ACHN (cell line): ENCODE measurements at regions not wholly inside any gene's neighbourhood (a gene's known extent, or its start where the extent isn't known, plus 50 kb on each side); places are given as distances from the start of the nearest gene placed in this dataset.
A peak's percentile ranks its signal among the peaks of the same experiment; 100 is the strongest.
"Not testable (repeated sequence)": the region's sequence is repeated elsewhere in the genome, so short reads cannot be mapped to it uniquely, and the experiment has no call there.

Experiments used
- DNase-seq: peaks from one replicate; pipeline ENCODE4 v3.0.0-alpha.2; 2015
- in situ Hi-C: cut with HindIII; loops from 2 replicates; pipeline ENCODE4 v1.10.0; 2017; ENCODE audit warnings: low sequenced_read_pairs, low pct_ligation_motif_present, low pct_unique_long_range_greater_than_20kb

DNA sequence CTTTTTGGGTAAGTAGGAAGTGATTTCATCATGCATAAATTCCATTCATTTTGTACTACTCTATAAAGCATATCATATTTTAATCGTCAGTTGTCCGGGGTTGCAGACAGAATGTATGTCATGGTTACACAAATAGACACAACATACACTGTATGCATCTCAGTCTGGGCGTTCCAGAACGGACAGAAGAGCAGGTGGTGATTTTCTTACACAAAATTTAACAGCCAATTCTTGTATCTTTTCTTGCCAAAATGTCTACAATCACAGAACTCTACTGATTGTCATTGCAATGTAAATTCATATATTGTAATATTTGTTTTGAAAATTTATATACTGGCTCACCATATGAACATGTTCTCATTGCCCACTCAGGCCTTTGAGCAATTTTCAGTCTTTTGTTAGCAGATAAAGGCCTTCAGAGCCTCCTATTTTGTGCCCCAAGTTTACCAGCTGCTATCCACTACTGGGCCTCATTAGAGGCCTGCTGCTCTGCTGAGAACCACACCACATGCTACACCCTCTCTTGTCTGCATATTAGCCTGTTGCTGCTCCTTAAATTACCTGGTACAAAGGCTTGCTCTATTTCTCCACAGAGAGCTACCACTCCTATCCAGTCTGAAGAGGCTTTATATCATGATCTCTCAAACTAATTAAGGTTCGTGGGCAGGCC is 61.5 kb downstream of the PRDM13 start:
- in situ Hi-C loops = no loop called here
- DNase-seq = no peak

- DNase-seq = no peak
- in situ Hi-C loops = no loop called here
Measured at GRCh38 chr6:99689916-99690685, 83.5 kb downstream of the PRDM13 start.

DNA sequence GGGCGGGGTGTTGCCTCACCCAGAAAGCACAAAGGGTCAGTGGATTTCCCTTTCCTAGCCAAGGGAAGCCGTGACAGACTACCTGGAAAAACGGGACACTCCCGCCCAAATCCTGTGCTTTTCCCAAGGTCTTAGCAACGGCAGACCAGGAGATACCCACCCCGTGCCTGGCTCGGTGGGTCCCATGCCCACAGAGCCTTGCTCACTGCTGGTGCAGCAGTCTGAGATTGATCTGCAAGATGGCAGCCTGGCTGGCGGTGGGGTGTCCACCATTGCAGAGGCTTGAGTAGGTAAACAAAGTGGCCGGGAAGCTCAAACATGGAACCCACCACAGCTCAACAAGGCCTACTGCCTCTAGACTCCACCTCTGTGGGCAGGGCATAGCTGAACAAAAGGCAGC is 95.7 kb downstream of the PRDM13 start:
- in situ Hi-C loops = not testable (repeated sequence)

DNA sequence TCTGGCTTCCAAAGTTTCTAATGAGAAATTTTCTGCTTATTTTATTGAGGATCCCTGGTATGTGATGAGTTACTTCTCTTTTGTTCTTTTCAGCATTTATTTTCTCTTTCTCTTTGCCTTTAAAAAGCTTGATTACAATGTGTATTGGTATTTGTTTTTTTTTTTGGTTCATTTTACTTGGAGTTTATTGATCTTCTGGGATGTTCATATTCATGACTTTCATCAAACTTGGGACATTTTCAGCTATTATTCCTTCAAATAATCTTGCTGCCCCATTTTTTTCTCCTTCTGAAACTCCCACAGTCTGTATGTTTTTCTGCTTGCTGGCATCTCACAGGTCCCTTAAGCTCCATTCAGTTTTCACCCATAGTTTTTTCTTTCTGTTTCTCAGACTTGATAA is 102.4 kb downstream of the PRDM13 start:
- DNase-seq = no peak
- in situ Hi-C loops = no loop called here

More for the DNA sequence above, 95.7 kb downstream of the PRDM13 start:
- not testable (repeated sequence) for DNase-seq

DNA sequence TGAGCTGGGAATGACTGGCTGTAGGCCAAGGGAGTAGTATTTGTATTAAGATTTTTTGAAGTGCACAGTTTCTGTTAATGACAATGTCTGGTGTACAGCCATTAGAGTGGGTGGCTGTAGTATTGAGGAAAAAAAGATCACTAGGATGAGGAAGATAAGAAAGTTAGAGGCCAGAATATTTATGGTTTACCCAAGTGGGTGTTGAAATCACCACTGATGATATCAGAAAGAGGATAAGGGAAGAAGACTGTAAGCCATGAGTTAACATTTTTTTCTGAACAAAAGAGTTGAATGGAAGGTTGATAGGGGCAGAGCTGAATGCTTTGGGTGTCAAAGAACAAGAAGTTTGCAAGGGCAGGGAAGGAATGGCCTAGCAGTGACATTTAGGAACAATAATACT is 104.7 kb downstream of the PRDM13 start:
- DNase-seq = no peak
- in situ Hi-C loops = no loop called here

DNA sequence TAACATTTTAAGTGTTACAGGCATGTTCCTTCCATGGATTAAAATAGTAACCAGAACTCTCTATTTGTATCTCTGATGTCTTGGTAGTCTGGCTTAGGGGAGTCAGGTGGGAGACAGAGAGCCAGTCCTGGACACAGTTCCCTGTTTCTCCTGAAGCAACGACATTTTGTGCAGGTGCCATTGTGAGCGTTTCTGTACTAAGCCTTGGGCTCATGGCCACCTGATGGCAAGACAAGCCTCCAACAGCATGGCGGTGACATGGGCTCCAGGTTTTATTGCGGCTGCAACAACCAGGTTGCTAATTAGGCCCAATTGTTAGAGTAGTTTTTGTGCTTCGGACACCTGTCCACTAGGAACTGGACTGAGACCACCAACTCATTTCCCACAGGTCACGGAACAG is 105.3 kb downstream of the PRDM13 start:
- DNase-seq = no peak
- in situ Hi-C loops = no loop called here

DNA sequence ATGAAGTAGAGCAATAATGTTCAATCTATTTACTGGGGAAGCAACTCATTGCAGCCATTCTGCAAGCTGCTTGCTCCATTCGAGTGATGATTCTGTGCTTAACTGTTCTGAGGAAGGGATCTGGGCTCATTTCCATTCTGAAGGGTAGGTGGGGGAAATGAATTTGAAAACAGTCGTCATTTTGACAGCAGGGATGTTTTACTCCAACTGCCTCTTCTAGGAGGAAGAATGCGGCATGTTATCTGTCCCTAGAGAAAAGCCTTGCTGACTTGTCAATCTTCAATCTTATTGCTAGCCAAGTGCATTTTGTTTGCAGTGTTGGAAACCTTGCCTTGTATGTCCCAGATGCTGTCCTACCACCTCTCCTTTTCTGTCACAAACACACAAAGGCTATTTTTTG is 105.9 kb downstream of the PRDM13 start:
- in situ Hi-C loops = no loop called here
- no peak for DNase-seq

- DNase-seq, in situ Hi-C loops: not testable (repeated sequence)
Measured at GRCh38 chr6:99722043-99722442, 115.4 kb downstream of the PRDM13 start.

DNA sequence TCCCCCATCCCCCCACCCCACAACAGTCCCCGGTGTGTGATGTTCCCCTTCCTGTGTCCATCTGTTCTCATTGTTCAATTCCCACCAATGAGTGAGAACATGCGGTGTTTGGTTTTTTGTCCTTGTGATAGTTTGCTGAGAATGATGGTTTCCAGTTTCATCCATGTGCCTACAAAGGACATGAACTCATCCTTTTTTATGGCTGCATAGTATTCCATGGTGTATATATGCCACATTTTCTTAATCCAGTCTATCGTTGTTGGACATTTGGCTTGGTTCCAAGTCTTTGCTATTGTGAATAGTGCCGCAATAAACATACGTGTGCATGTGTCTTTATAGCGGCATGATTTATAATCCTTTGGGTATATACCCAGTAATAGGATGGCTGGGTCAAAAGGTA is 123.6 kb downstream of the PRDM13 start:
- not testable (repeated sequence) for DNase-seq
- in situ Hi-C loops = loop anchor here (25.0 kb wide), 1 partner anchor 118 kb away; the partner anchor contains the start of gene PRDM13

DNA sequence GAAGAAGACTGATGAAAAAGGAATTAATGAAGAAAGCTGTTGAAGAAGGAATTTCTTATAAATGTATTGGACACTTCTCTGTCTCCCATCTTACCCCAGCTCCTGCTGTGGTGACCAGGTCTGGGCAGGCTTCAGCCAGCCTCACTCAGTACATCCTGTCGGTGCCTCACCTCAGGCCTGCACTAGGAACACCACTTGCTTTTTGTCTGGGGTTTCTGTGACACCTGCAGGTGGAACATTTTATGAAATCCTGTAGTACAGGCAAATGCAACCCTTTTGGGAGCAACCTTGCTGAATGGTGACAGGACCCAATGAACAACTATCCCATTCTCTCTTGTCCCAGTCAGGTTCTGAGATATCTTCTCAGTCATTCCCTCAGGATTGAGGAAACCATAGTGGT is 129.7 kb downstream of the PRDM13 start:
- DNase-seq = no peak
- in situ Hi-C loops = loop anchor here (25.0 kb wide), 1 partner anchor 124 kb away; the partner anchor contains the start of gene PRDM13

DNA sequence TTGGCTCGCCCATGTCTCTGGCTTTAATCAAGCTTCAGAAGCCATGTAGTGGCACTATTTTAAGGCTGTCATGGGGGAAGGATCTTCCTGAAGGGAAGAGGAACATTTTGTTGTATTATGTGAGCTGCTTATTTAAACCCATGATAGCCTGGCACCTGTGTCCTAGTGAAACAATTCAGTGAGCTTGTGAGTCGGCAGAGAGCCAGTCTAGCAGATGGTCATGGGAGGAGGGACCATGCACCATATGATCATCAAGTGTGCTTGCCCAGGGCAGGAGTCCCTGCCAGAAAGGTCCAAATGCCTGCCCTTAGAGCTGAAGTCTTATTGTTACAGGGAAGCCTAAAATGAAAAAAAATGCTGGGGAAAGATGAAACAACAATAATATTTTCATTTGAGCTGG is 132.9 kb downstream of the PRDM13 start:
- in situ Hi-C loops = loop anchor here (25.0 kb wide), 1 partner anchor 127 kb away; the partner anchor contains the start of gene PRDM13
- DNase-seq = no peak

- no peak for DNase-seq
- in situ Hi-C loops = loop anchor here (25.0 kb wide), 1 partner anchor 129 kb away; the partner anchor contains the start of gene PRDM13
Measured at GRCh38 chr6:99741092-99741491, 134.5 kb downstream of the PRDM13 start.

DNA sequence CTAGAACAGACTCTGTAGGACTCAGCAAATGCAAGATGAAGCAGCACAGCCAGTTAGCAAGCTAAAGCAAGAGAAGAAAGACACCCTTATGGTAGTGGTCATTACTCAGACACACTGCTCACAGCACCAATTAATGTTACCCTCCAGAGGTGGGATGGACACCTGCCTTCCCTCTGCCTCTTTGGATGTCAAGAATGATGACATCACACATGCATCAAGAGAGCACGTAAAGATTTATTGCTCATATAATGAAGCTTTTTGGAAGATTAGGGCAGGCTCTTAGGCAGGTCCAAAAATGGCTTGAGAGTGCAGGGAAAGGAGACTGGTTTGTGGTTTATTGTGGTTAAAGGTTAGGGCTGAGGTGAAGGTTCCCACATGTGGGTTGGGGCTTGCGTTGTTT is 137.0 kb downstream of the PRDM13 start:
- no peak for DNase-seq
- in situ Hi-C loops = loop anchor here (25.0 kb wide), 1 partner anchor 131 kb away; the partner anchor contains the start of gene PRDM13

DNA sequence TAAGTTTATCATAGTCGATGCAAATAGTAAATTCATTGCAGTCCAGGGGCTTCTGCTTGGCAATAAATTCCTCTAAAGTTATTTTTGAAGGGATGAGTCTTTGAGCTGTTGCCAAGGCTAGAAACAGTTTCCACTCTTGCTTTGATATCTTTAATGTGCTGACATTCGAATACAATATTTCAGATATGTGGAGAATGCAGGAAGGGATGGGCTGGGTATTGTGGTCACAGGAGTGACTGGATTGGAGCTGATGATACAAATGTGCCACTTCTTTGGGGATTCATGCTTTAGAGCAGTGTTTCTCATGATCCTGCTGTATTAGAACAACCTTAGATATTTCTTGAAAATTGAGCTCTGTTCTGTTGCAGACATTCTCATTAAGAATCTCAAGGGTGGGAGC is 139.0 kb downstream of the PRDM13 start:
- DNase-seq = peak; percentile 8
- in situ Hi-C loops = loop anchor here (25.0 kb wide), 1 partner anchor 133 kb away; the partner anchor contains the start of gene PRDM13

GRCh38 chr6:99746261-99746895 is 139.7 kb downstream of the PRDM13 start:
- in situ Hi-C loops = loop anchor here (25.0 kb wide), 1 partner anchor 134 kb away; the partner anchor contains the start of gene PRDM13
- DNase-seq = peak; percentile 63

DNA sequence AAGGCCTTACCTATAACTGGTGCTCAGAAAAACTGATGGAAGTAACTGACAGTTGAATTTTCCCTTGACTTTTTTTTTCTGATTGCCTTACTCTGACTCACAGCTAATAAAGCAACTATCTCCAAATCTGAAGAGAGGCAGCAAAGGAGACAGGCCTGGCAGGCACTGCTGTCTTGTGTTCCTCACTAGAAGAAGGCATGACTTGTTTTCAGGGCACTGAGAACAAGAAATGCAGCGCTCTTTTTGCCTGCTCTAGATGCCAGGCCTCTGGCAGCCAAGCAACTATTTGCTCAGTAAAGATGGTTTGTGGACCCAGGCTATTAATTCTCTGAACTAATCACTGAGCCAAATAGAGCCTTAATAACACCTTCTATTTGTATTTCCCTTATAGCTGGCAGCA is 155.1 kb downstream of the PRDM13 start:
- DNase-seq = no peak
- in situ Hi-C loops = no loop called here

DNA sequence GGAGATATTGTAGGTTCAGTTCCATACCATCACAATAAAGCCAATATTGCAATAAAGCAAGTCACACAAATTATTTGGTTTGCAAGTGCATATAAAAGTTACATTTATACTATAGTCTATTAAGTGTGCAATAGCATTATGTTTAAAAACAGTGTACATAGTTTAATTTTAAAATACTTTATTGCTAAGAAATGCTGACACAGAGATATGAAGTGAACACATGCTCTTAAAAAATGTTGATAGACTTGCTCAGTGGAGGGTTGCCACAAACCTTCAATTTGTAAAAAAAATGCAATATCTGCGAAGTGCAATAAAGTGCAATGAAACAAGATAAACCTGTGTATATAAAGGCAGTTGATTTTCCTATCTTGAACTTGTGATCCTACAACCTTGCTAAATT is 161.5 kb downstream of the PRDM13 start:
- no peak for DNase-seq

GRCh38 chr6:99779631-99780555 is 173.3 kb downstream of the PRDM13 start:
- in situ Hi-C loops = no loop called here
- no peak for DNase-seq

More for the DNA sequence above, 161.5 kb downstream of the PRDM13 start:
- in situ Hi-C loops = no loop called here
